ENCODE measurements at regions not wholly inside any gene's neighbourhood (a gene's known extent, or its start where the extent isn't known, plus 50 kb on each side); places are given as distances from the start of the nearest gene placed in this dataset.

DNA sequence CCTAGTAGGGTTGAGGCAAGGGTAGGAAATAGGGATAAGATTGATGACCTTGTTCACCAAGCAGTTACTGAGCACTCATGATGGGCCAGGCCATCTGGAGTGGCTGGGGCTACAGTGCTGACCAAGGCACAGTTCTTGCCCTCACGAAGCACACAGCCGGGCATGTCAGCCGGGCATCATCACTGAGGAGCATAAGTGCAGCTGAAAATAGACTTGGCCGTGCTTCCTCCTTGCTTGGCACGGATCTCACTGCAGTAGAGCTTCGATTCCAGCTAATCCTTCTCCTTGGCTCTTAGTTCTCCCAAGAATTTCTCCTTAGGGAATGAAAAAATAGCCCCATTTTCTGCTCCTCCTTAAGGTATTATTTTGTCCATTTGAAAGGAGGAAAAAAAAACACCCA, 116.6 kb downstream of the NMUR2 start:
- TF ChIP-seq, protein P1, sequence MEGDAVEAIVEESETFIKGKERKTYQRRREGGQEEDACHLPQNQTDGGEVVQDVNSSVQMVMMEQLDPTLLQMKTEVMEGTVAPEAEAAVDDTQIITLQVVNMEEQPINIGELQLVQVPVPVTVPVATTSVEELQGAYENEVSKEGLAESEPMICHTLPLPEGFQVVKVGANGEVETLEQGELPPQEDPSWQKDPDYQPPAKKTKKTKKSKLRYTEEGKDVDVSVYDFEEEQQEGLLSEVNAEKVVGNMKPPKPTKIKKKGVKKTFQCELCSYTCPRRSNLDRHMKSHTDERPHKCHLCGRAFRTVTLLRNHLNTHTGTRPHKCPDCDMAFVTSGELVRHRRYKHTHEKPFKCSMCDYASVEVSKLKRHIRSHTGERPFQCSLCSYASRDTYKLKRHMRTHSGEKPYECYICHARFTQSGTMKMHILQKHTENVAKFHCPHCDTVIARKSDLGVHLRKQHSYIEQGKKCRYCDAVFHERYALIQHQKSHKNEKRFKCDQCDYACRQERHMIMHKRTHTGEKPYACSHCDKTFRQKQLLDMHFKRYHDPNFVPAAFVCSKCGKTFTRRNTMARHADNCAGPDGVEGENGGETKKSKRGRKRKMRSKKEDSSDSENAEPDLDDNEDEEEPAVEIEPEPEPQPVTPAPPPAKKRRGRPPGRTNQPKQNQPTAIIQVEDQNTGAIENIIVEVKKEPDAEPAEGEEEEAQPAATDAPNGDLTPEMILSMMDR (conservative IDR thresholded peaks at IDR 0.05 in 1 of 2, IDR thresholded peaks at IDR 0.05 in 1 of 2; ENCODE audit: low read depth in 1 of 2, low read length in 2 of 2), result no peak
- TF ChIP-seq EZH2 (IDR thresholded peaks at IDR 0.05; ENCODE audit: low read length, missing control alignments), result no peak

Data from fibroblast of lung (primary cell).